GM13977 (cell line): ENCODE measurements at regions not wholly inside any gene's neighbourhood (a gene's known extent, or its start where the extent isn't known, plus 50 kb on each side); places are given as distances from the start of the nearest gene placed in this dataset.

Source experiments
- DNase-seq: peaks from one replicate; pipeline ENCODE4 v3.0.0; 2012; ENCODE audit warnings: low spot score
- in situ Hi-C: fragments of 300-500 bp; cut with MboI; formaldehyde crosslinking; loops from one replicate; pipeline ENCODE4 v1.12.0; 2022; ENCODE audit warnings: low sequenced_read_pairs, low pct_unique_long_range_greater_than_20kb, mixed read lengths, inconsistent platforms; ENCODE audit not compliant: unreplicated experiment
- TF ChIP-seq, protein P1 (sequence below): IDR thresholded peaks from 2 replicates; pipeline ENCODE4 v1.5.1; 2012; ENCODE audit warnings: mild to moderate bottlenecking, control low read depth; ENCODE audit not compliant: insufficient read depth; ENCODE audit errors: extremely low read depth, missing control alignments

DNA sequence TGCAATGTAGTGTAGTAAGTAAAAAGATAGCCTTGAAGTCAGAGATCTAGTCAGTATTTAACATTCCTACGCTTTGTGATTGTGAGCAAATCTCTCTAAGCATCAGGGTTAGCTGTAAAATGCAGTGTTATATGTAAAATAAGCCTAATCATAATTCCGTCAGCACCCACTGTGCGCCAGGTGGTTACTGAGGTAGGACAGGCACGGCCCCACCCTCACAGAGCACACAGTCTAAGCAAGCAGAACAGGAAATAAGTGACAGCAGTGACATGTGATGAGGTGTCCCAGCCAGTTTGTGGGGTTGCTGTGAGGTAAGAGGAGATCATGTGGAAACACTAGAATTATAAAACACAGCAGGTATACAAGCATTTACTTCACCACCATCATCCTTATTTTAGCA, 267.1 kb downstream of the ICOS start:
- no peak for DNase-seq
- TF ChIP-seq, protein P1, sequence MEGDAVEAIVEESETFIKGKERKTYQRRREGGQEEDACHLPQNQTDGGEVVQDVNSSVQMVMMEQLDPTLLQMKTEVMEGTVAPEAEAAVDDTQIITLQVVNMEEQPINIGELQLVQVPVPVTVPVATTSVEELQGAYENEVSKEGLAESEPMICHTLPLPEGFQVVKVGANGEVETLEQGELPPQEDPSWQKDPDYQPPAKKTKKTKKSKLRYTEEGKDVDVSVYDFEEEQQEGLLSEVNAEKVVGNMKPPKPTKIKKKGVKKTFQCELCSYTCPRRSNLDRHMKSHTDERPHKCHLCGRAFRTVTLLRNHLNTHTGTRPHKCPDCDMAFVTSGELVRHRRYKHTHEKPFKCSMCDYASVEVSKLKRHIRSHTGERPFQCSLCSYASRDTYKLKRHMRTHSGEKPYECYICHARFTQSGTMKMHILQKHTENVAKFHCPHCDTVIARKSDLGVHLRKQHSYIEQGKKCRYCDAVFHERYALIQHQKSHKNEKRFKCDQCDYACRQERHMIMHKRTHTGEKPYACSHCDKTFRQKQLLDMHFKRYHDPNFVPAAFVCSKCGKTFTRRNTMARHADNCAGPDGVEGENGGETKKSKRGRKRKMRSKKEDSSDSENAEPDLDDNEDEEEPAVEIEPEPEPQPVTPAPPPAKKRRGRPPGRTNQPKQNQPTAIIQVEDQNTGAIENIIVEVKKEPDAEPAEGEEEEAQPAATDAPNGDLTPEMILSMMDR, result no peak
- in situ Hi-C loops, result no loop called here

DNA sequence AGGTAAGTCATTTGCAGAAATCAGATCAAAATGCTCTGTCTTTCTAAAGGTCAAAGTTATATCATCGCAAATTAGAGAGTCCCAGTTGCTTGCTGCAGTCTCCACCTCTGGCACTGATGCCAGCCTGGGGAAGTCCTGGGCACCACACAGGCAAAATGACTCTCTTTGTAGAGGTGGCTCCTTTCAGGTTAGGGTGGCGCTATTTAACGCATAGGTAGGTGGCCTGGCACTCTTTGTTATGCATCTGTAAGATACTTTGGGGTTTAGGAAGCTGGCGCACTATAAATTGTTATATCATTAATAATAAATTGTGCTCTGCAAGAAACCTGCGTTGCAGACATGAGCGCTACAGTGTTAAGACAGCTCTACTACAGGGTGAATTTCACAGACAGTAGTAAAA, 268.5 kb downstream of the ICOS start:
- TF ChIP-seq, protein P1, result no peak
- DNase-seq, result no peak
- in situ Hi-C loops, result no loop called here

DNA sequence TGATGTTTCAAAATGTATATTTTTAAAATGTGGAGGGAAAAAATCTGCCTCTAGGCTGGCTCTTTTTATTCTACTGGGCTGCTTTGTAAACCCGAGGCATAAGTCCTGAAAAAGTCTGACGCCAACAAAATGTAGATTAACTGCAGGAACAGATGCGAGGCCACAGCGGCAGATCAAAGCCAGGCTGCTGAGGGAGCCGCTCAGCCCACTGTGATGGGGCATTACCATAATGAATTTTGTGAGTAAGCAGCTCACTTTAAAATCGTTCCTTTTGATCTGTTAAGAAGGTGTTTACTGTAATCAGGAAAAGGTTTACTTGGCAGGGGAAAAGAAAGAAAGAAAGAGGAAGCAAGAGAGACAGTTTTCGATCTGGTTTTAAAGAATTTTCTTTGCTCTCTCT, 269.0 kb downstream of the ICOS start:
- in situ Hi-C loops, result no loop called here
- TF ChIP-seq, protein P1, result no peak
- no peak for DNase-seq

DNA sequence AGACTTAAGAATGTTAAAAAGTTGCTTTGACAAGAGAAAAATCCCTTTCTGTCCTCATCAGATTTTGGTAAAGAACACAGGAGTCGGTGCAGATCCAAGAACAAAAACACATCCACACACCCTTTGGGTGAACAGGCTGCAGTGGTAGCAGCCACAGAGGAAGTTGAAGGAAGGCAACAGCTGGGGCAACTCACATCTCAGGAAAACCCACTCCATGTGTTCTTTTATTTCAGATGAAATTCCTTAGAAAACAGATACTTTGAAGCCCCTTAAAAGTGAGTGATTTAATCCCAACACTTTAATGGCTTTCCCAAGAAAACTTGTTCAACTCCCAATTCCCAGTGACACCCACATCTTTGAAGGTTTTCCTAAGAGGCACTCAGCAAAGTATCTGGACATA, 271.3 kb downstream of the ICOS start:
- no peak for DNase-seq
- in situ Hi-C loops, result no loop called here
- TF ChIP-seq, protein P1, result no peak

DNA sequence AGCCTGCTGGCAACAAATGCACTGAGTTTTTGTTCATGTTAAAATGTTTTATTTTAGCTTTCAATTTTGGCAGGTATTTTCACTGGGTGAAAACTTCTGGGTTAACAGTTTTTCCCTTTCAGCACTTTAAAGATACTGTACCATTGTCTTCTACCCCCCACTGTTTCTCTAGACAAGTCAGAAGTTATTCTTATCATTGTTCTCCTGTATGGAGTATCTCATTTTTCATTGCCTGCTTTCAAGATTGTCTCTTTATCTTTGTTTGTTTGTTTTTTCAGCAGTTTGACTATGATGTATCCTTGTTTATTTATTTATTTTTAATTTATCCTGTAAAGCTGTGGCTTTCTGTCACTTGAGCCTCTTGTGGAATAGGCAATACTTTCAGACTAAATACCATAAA, 277.0 kb downstream of the ICOS start:
- no peak for DNase-seq
- in situ Hi-C loops, result no loop called here

DNA sequence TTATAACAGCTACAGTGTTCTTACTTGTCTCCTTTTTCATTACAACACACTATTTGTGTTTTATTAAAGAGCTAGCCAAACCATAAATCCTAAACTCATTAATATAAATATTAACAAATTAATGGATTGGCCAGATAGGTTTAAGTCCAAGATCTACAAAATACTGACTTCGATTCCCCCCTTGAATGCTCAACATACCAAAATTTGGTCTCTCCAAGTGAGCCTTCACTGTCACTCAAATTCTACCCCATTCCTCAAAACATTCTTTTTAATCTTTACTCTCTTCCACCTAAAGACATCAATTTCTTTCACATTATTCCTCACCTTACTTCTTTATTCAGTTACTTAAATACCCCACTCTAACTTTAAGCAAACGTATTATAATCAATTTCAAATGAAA, 281.5 kb downstream of the ICOS start:
- DNase-seq, result no peak
- TF ChIP-seq, protein P1, result no peak
- in situ Hi-C loops, result no loop called here

More for the DNA sequence above, 277.0 kb downstream of the ICOS start:
- TF ChIP-seq, protein P1, result no peak

DNA sequence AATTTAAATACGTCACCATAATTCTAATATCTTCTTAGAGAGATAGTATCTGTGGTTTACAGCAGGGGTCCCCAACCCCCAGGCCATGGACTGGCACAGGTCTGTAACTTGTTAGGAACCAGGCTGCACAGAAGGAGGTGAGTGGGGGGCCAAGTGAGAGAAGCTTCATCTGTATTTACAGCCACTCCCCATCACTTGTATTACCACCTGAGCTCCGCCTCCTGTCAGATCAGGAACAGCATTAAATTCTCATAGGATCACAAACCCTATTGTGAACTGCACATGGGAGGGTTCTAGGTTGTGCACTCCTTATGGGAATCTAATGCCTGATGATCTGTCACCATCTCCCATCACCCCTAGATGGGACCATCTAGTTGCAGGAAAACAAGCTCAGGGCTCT, 282.6 kb downstream of the ICOS start:
- in situ Hi-C loops, result no loop called here
- TF ChIP-seq, protein P1, result no peak
- no peak for DNase-seq
